HK-2 (cell line): ENCODE measurements at regions not wholly inside any gene's neighbourhood (a gene's known extent, or its start where the extent isn't known, plus 50 kb on each side); places are given as distances from the start of the nearest gene placed in this dataset.

Experiments
- DNase-seq: peaks from one replicate; pipeline ENCODE4 v3.0.0-alpha.2; 2018; ENCODE audit not compliant: unreplicated experiment

GRCh38 chr15:29556380-29556779, 265.9 kb downstream of the TJP1 start:
- no peak for DNase-seq

DNA sequence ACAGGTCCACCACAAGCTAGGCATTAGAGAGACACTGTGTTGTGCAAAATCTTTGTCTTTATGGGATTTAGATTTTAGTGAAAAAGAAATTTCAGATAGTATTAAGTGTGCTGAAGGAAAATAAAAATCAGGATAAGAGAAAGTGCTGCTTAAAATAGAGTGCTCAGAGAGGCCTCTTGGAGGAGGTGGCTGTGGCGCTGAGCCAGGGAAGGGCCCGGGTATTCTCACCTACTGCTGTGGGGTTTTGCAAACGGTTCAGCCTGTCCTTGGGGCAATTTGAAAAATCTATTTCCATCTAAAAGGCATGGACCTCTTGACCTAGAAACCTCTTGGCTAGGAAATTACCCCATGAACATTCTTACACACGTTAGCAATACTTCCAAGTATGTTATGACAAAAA, 267.7 kb downstream of the TJP1 start:
- DNase-seq: no peak

DNA sequence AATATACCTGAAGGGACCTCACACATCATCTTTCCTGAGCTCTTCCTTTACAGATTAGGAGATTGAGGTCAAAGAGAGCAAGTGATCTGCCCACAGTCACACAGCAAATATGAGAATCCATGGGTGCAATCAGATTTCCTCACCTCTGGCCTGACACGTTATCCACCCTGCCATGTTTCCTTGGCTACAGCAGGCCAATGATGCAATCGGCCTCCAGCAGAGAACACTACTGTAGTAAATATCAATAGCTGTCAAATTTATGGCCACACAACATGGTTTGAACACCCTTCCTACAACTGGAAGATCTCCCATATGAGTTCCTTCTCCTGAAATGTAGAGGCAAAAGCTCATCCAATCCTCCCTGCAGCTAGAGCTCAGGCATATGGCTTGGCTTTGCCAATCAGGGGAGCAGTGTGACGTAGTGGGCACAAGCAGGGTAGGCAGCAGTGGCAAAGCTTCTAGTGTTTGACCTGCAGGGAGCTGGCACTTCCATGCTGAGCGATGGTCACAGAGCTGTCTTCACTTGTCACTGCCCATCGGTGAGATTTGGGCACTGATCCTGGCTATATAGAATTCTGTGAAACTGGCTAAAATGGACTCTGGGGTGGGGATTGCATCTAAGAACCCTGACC, 271.3 kb downstream of the TJP1 start:
- DNase-seq: no peak

- DNase-seq: no peak
These were observed 274.3 kb downstream of the TJP1 start for GRCh38 chr15:29548006-29548405.

DNA sequence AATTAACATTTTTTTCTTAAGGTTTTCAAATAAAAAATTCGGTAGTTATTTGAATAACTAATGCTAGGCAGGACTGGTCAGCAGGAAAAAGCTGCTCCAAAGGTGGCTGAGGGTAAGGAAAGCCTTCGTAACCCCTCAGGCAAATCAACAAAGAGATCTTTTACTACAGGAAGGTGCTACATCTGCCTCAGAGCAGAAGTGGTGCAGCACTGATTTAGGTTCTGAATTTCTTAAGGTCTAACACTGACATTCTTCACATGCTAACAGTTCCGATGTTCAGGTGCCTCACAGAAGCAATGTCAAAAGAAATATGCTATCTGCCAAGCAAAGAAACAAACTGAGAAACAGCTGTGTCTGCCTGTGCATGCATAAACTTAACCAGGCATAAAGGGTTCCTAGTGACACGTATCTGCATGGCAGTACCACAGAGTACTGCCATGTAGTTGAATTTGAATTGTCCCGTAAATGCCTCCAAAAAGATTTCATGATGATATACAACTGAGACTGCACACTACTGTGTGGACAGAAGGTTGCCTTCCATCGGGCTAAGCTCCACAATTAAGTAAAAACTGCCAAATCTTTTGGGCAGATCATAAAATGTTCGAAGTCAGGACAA, 275.0 kb upstream of the NSMCE3 start:
- DNase-seq: no peak

DNA sequence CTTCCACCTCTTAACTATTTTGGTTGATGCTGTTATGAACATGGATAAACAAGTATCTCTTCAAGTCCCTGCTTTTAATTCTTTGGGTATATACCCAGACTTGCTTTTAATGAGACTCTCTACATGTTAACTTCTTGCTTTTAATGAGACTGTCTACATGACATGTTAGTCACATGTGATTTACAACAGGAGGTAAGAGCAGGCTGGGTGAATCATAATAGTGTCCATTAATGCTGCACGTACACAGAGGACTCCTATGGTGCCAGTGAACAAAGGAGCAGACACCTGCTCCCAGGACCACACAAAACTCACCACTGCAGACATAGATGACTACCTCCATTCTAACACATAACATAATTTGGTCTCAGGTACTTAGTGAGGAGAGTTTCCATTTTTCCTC, 273.4 kb upstream of the NSMCE3 start:
- DNase-seq: no peak

- DNase-seq: no peak
These were observed 271.7 kb upstream of the NSMCE3 start for GRCh38 chr15:29541309-29541708.

DNA sequence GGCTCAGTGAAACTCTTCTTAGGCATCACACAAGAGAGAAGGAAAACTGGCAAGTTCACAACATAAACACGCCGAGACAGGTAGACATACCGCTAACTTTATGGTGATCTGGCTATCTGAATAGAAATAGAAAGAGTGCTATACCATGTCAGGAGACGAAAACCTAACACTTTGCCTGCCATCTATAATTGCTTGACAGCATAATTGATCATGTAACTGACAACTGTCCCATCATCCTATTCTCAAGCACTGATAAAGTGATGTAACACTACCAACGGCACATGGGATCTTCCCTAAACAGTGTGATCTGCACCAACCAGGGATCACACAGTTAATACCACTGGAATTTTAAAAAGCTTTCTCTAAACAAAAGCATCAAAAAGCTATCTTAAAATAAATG, 270.9 kb upstream of the NSMCE3 start:
- DNase-seq: no peak

DNA sequence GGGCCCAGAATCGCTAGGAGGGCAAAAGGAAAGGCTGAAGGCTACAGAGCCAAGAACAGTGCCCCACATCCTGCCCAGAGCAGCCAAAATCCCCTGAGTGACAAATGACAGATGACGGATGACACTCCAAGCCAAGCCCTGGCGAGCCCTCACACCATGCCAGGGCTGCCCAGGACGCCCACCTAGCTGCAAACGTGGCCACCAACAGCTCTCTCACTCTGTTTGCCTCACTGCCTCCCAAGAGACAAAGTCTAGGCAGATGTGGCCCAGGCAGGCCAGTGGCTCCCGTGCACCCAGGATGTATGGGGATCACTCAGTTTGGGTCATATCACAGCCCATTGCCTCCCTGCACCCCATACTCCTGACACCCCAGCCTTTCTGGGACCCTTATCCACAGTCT, 270.1 kb upstream of the NSMCE3 start:
- DNase-seq: no peak

- DNase-seq: no peak
These were observed 268.4 kb upstream of the NSMCE3 start for GRCh38 chr15:29538044-29538443.

GRCh38 chr15:29535952-29536351, 266.3 kb upstream of the NSMCE3 start:
- DNase-seq: no peak

- DNase-seq: no peak
These were observed 264.8 kb upstream of the NSMCE3 start for GRCh38 chr15:29534378-29534777.

DNA sequence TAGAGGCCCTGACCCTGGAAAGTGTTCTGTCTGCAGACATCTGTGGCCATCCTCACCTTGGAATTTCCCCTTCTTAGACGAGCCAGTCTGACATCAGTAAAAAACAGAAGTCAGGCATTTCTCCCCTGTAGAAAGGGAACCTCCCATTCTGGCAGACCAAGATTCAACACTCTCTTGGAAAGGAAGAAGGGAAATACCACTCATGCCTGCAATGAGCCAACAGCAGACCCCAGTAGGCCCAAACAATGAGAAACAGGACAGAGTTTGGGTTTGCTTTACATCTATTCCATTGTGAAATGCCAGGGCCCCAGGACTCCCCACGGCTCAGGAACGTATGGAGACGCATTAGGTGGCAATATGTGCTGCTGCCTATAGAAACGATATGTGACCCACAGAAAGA, 264.0 kb upstream of the NSMCE3 start:
- no peak for DNase-seq

DNA sequence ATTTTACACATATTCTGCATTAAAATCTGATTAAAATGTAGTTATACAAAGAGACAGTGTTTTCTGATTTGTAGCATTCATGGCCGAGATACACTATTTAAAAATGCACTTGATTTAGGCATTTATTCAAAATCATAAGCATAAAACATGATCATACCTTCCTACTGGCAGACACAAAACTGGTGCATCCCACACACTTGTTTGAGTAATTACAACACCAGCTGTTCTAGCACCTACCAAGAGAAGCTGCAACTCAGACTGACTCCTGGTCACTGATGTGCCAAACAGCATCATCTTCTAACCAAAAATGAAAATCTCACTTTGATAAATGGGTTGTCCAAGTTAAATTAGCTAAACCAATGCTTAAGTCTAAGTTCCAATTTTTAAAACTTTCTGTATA, 262.7 kb upstream of the NSMCE3 start:
- no peak for DNase-seq

DNA sequence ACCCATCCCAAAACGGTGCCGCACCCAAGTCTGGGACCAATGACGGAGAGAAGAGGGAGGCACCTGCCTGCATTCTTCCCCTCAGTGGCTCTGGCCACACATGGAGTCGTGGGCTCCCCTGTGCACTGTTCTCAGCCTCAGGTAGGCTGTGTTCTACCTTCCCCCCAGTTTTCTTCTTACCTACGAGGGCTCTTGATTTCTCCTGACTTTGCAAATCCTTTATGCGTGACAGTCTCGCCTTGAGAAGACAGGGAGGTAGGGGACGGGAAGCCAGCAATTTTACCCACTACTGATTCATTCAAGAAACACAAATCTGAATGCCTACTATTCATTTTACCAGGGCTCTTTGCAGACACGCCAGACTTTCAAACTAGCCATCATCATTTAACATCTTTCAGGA, 261.3 kb upstream of the NSMCE3 start:
- DNase-seq: no peak

DNA sequence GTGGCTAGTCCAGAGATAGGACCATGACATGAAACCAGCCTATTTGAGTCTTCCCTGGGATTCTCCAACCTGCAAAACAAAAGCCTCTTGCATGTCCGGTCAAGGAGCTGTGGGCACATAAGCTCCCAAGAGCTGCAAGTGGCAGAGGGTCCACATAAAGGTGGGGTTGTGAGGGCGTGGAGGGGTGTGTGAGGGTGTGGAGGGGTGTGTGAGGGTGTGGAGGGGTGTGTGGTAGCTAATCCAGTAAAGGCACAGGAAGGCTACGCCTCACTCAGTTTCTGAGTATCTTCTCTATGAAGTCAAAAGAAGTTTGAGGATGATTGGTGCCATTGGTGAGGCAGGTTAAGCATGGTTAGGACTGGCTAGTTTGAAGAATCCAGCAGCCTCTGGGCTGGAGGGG, 259.4 kb upstream of the NSMCE3 start:
- DNase-seq: no peak

DNA sequence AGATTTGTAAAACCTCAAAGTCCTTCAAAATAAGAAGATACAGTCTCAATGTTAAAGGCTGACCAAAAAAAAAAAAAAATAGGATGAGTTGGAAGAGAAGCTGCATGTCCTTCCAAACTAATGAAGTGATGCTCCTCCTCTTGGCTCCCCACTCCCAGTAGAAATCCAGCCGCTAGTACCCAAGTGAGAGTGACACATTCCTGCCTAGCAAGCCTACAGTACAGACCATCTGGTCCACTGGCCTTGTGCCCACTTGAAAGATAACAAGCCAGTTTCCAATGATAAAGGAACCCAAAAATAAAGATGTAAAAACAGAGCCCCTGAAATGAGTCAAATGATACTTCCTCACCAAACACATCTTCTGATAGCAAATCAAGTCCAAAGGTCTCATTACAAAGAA, 258.7 kb upstream of the NSMCE3 start:
- DNase-seq: no peak

- no peak for DNase-seq
These were observed 257.2 kb upstream of the NSMCE3 start for GRCh38 chr15:29526802-29527201.

GRCh38 chr15:29522373-29523276, 253.0 kb upstream of the NSMCE3 start:
- DNase-seq: no peak

GRCh38 chr15:29518442-29518841, 248.8 kb upstream of the NSMCE3 start:
- no peak for DNase-seq

DNA sequence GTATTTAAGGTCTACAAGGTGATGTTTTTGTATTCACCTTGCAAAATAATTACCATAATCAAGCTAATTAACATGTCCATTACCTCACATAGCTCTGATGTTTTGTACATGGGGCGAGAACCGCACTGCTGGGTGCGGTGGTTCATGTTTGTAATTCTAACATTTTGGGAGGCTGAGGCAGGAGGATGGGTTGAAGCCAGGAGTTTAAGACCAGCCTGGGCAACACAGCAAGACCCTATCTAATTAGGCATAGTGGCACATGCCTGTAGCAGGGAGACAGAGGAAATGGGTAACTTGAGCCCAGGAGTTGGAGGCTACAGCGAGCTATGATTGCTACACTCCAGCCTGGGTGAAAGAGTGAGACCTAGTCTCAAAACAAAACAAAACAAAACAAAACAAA, 248.2 kb upstream of the NSMCE3 start:
- no peak for DNase-seq

DNA sequence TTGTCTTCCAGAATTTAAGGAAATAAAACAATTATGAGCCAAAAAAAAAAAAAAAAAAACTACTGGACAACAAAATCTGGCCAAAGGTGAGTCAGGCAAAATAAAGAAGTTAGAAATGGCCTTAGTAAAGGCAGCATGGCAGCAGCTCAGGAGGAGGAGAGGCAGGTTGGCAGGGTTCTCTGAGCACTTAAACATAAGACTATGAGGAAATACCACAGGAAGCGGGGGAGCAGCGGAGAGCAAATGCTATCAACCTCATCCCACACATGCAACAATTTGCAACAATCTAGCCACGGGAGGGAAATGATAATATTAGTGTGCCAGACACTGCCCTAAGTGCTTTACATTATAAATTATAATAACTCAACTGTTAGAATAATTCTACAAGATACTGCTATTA, 247.3 kb upstream of the NSMCE3 start:
- no peak for DNase-seq

DNA sequence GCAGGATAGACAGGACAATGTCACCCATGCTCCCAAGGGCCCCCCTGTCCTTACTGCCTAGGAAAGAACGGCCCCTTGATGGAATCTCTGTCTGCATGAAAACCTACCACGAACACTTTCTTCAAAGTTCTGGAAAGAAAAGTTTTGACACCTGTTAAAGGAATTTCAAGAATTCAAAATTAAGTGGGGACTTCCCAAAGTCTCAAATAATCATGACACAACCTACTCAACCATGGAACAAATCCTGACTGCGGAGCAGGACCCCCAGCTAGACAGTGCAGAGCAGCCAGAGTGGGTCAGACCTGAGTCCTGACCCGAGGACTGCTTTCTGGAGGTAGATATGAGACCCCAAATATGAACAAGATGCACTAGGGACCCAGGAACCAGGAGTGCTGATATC, 245.3 kb upstream of the NSMCE3 start:
- no peak for DNase-seq
